Parathyroid adenoma (tissue), 2 donors: ENCODE measurements at regions not wholly inside any gene's neighbourhood (a gene's known extent, or its start where the extent isn't known, plus 50 kb on each side); places are given as distances from the start of the nearest gene placed in this dataset.

ENCODE experiments used
- H2AFZ ChIP-seq: fragments of 300-600 bp; sonication (generic); one replicate; pipeline ENCODE4 v1.7.0; 2017; ENCODE audit warnings: antibody characterized with exemption, mild to moderate bottlenecking
- H3K27ac ChIP-seq: fragments of 300-600 bp; sonication (generic); one replicate; pipeline ENCODE4 v1.7.0; 2017
- H3K27me3 ChIP-seq: fragments of 300-600 bp; sonication (generic); one replicate; pipeline ENCODE4 v1.7.0; 2017; ENCODE audit warnings: low read length; ENCODE audit not compliant: control insufficient read depth, insufficient read depth
- H3K36me3 ChIP-seq: fragments of 300-600 bp; sonication (generic); one replicate; pipeline ENCODE4 v1.7.0; 2017; ENCODE audit warnings: low read length; ENCODE audit not compliant: control insufficient read depth, insufficient read depth
- H3K4me1 ChIP-seq: fragments of 300-600 bp; sonication (generic); one replicate; pipeline ENCODE4 v1.7.0; 2017; ENCODE audit warnings: control low read depth
- H3K4me2 ChIP-seq: fragments of 300-600 bp; sonication (generic); one replicate; pipeline ENCODE4 v1.7.0; 2017; ENCODE audit warnings: low read length
- H3K4me3 ChIP-seq: fragments of 300-600 bp; sonication (generic); one replicate; pipeline ENCODE4 v1.7.0; 2017; ENCODE audit warnings: low read depth, low read length
- H3K79me2 ChIP-seq: fragments of 300-600 bp; sonication (generic); one replicate; pipeline ENCODE4 v1.7.0; 2017; ENCODE audit warnings: control low read depth
- H3K9ac ChIP-seq: fragments of 300-600 bp; sonication (generic); one replicate; pipeline ENCODE4 v1.7.0; 2017; ENCODE audit warnings: mild to moderate bottlenecking
- H3K9me3 ChIP-seq: fragments of 300-600 bp; sonication (generic); one replicate; pipeline ENCODE4 v1.7.0; 2017; ENCODE audit warnings: low read length; ENCODE audit not compliant: control insufficient read depth
- CTCF ChIP-seq: fragments of 300-600 bp; sonication (generic); IDR thresholded peaks from one replicate; pipeline ENCODE4 v1.7.0; 2017; ENCODE audit warnings: antibody characterized with exemption, mild to moderate bottlenecking
- donor health status: primary hyperparathyroidism.

GRCh38 chr5:106418196-106418595, 1252.5 kb downstream of the EFNA5 start:
- Histone ChIP-seq H3K27me3 (no peaks in the 10 kb centered on the region), H3K79me2 (no peaks in the 10 kb centered on the region), H3K4me1 (no peaks in the 10 kb centered on the region), H3K9ac (no peak overlapping the region), H2AFZ (no peak overlapping the region), H3K4me3 (no peak overlapping the region), H3K36me3 (no peaks in the 10 kb centered on the region), H3K4me2 (no peak overlapping the region), H3K9me3 (no peaks in the 10 kb centered on the region), H3K27ac (no peak overlapping the region)
- no peak for TF ChIP-seq CTCF

GRCh38 chr5:106417566-106417965, 1253.2 kb downstream of the EFNA5 start:
- Histone ChIP-seq H3K27me3 (no peaks in the 10 kb centered on the region), H3K4me3 (no peak overlapping the region), H3K79me2 (no peaks in the 10 kb centered on the region), H3K4me1 (no peaks in the 10 kb centered on the region), H3K4me2 (no peak overlapping the region), H3K36me3 (no peaks in the 10 kb centered on the region), H3K27ac (no peak overlapping the region), H3K9ac (no peak overlapping the region), H3K9me3 (no peaks in the 10 kb centered on the region), H2AFZ (no peak overlapping the region)
- TF ChIP-seq CTCF: no peak

- TF ChIP-seq CTCF: no peak
- no peaks in the 10 kb centered on the region for H3K36me3 ChIP-seq
- H3K9ac ChIP-seq: no peak overlapping the region
- H3K79me2 ChIP-seq: no peaks in the 10 kb centered on the region
- H3K4me3 ChIP-seq: no peak overlapping the region
- no peak overlapping the region for H3K27ac ChIP-seq
- H3K27me3 ChIP-seq: no peaks in the 10 kb centered on the region
- H3K4me1 ChIP-seq: no peaks in the 10 kb centered on the region
- H2AFZ ChIP-seq: no peak overlapping the region
- no peak overlapping the region for H3K4me2 ChIP-seq
- H3K9me3 ChIP-seq: no peaks in the 10 kb centered on the region
Measured at GRCh38 chr5:106417163-106417562, 1253.6 kb downstream of the EFNA5 start.

GRCh38 chr5:106415541-106415940, 1255.2 kb downstream of the EFNA5 start:
- Histone ChIP-seq H3K36me3 (no peaks in the 10 kb centered on the region), H3K4me3 (no peak overlapping the region), H3K27ac (no peak overlapping the region), H2AFZ (no peak overlapping the region), H3K27me3 (no peaks in the 10 kb centered on the region), H3K4me2 (no peak overlapping the region), H3K79me2 (no peaks in the 10 kb centered on the region), H3K4me1 (no peaks in the 10 kb centered on the region), H3K9me3 (no peaks in the 10 kb centered on the region), H3K9ac (no peak overlapping the region)
- TF ChIP-seq CTCF: no peak

- no peak overlapping the region for H2AFZ ChIP-seq
- H3K9me3 ChIP-seq: no peaks in the 10 kb centered on the region
- H3K79me2 ChIP-seq: no peaks in the 10 kb centered on the region
- no peak overlapping the region for H3K4me3 ChIP-seq
- H3K27me3 ChIP-seq: no peaks in the 10 kb centered on the region
- no peaks in the 10 kb centered on the region for H3K36me3 ChIP-seq
- TF ChIP-seq CTCF: no peak
- no peak overlapping the region for H3K4me2 ChIP-seq
- no peak overlapping the region for H3K27ac ChIP-seq
- no peak overlapping the region for H3K9ac ChIP-seq
- no peaks in the 10 kb centered on the region for H3K4me1 ChIP-seq
Measured at GRCh38 chr5:106414342-106414741, 1256.4 kb downstream of the EFNA5 start.
